ENCODE measurements at regions not wholly inside any gene's neighbourhood (a gene's known extent, or its start where the extent isn't known, plus 50 kb on each side); places are given as distances from the start of the nearest gene placed in this dataset.

GRCh38 chr6:48977573-48977972 lies 485.5 kb downstream of the MMUT start:
- H3K36me3 Mint-ChIP-seq: no peaks in the 10 kb centered on the region
- H3K4me3 ChIP-seq (ENCODE audit: low read length): no peak overlapping the region
- no CpG with 5 or more reads among the region's 1 CpG for WGBS (ENCODE audit: insufficient coverage)
- no peaks in the 10 kb centered on the region for H3K4me1 ChIP-seq (ENCODE audit: control insufficient read depth, insufficient read depth, low read length)
- peaks cover 4 to 5% of the 10 kb centered on the region in 2 donors for H3K9me3 Mint-ChIP-seq
- no peak overlapping the region for H3K4me3 Mint-ChIP-seq
- DNase-seq (no peak), ATAC-seq (no peak)
- H3K27me3 Mint-ChIP-seq (ENCODE audit: low read depth in 2 of 2): no peaks in the 10 kb centered on the region
- no peaks in the 10 kb centered on the region for H3K4me1 Mint-ChIP-seq
- H3K9me3 ChIP-seq (ENCODE audit: control insufficient read depth, insufficient read depth, low read length): peaks cover 7% of the 10 kb centered on the region
- intact Hi-C loops (cut with micrococcal nuclease): no loop called here
- H3K27ac Mint-ChIP-seq: no peak overlapping the region
- no peak overlapping the region for H3K27ac ChIP-seq (ENCODE audit: low read length)
- TF ChIP-seq, protein P1, sequence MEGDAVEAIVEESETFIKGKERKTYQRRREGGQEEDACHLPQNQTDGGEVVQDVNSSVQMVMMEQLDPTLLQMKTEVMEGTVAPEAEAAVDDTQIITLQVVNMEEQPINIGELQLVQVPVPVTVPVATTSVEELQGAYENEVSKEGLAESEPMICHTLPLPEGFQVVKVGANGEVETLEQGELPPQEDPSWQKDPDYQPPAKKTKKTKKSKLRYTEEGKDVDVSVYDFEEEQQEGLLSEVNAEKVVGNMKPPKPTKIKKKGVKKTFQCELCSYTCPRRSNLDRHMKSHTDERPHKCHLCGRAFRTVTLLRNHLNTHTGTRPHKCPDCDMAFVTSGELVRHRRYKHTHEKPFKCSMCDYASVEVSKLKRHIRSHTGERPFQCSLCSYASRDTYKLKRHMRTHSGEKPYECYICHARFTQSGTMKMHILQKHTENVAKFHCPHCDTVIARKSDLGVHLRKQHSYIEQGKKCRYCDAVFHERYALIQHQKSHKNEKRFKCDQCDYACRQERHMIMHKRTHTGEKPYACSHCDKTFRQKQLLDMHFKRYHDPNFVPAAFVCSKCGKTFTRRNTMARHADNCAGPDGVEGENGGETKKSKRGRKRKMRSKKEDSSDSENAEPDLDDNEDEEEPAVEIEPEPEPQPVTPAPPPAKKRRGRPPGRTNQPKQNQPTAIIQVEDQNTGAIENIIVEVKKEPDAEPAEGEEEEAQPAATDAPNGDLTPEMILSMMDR (IDR thresholded peaks at IDR 0.05): no peak
- H3K27me3 ChIP-seq (ENCODE audit: control insufficient read depth, insufficient read depth, low read length): no peaks in the 10 kb centered on the region
- no peaks in the 10 kb centered on the region for H3K36me3 ChIP-seq (ENCODE audit: control insufficient read depth, insufficient read depth, low read length)

DNA sequence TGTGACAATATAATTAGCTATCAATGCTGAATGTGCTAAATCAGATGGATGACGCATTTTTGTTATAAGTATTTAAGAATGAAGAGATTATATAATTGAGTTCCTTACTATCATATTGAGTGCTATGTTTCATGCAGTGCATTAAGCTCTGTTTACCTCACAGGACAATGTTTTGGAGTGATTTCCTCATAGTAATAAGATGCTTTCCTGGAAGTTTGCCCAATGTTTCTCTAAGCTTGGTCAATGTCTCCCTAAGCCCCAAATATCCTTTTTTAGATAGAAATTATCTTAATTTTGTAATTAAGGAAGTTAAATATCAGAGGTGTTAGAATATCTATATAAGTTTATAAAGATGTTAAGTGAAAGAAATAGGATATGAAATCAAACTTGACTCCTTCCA lies 489.6 kb downstream of the MMUT start:
- no peaks in the 10 kb centered on the region for H3K9me3 ChIP-seq (ENCODE audit: control insufficient read depth, insufficient read depth, low read length)
- no peaks in the 10 kb centered on the region for H3K27me3 ChIP-seq (ENCODE audit: control insufficient read depth, insufficient read depth, low read length)
- no peaks in the 10 kb centered on the region for H3K36me3 Mint-ChIP-seq
- intact Hi-C loops (cut with micrococcal nuclease): no loop called here
- H3K27ac Mint-ChIP-seq: no peak overlapping the region
- no peak overlapping the region for H3K4me3 ChIP-seq (ENCODE audit: low read length)
- peaks cover 0 to 6% of the 10 kb centered on the region in 2 donors for H3K9me3 Mint-ChIP-seq
- no peaks in the 10 kb centered on the region for H3K4me1 ChIP-seq (ENCODE audit: control insufficient read depth, insufficient read depth, low read length)
- WGBS (ENCODE audit: insufficient coverage): 60% methylated on average over 1 of the region's 1 CpG
- no peaks in the 10 kb centered on the region for H3K36me3 ChIP-seq (ENCODE audit: control insufficient read depth, insufficient read depth, low read length)
- no peak overlapping the region for H3K4me3 Mint-ChIP-seq
- no peaks in the 10 kb centered on the region for H3K27me3 Mint-ChIP-seq (ENCODE audit: low read depth in 2 of 2)
- DNase-seq (no peak), ATAC-seq (no peak)
- H3K4me1 Mint-ChIP-seq: no peaks in the 10 kb centered on the region
- TF ChIP-seq, protein P1 (IDR thresholded peaks at IDR 0.05): no peak
- H3K27ac ChIP-seq (ENCODE audit: low read length): no peak overlapping the region

- Histone ChIP-seq H3K4me1 (ENCODE audit: control insufficient read depth, insufficient read depth, low read length) (no peaks in the 10 kb centered on the region), H3K4me3 (ENCODE audit: low read length) (no peak overlapping the region), H3K27me3 (ENCODE audit: control insufficient read depth, insufficient read depth, low read length) (no peaks in the 10 kb centered on the region), H3K9me3 (ENCODE audit: control insufficient read depth, insufficient read depth, low read length) (no peaks in the 10 kb centered on the region), H3K36me3 (ENCODE audit: control insufficient read depth, insufficient read depth, low read length) (no peaks in the 10 kb centered on the region), H3K27ac (ENCODE audit: low read length) (no peak overlapping the region)
- Mint-ChIP-seq H3K9me3 (peaks cover 13 to 14% of the 10 kb centered on the region in 2 donors), H3K27me3 (ENCODE audit: low read depth in 2 of 2) (no peaks in the 10 kb centered on the region), H3K4me3 (no peak overlapping the region), H3K36me3 (no peaks in the 10 kb centered on the region), H3K4me1 (no peaks in the 10 kb centered on the region), H3K27ac (no peak overlapping the region)
- TF ChIP-seq, protein P1 (IDR thresholded peaks at IDR 0.05): no peak
- intact Hi-C loops (cut with micrococcal nuclease): loop anchor here (1.0 kb wide), 1 partner anchor 9 kb away; no protein-coding TSS in a partner anchor
- no peak for ATAC-seq
- 92% methylated on average over 3 of the region's 4 CpGs for WGBS (ENCODE audit: insufficient coverage)
- no peak for DNase-seq
Observed at GRCh38 chr6:48961781-48962415, 501.2 kb downstream of the MMUT start.

All from natural killer cell (primary cell).